ENCODE measurements at regions not wholly inside any gene's neighbourhood (a gene's known extent, or its start where the extent isn't known, plus 50 kb on each side); places are given as distances from the start of the nearest gene placed in this dataset.
"Not testable (repeated sequence)": the region's sequence is repeated elsewhere in the genome, so short reads cannot be mapped to it uniquely, and the experiment has no call there.

DNA sequence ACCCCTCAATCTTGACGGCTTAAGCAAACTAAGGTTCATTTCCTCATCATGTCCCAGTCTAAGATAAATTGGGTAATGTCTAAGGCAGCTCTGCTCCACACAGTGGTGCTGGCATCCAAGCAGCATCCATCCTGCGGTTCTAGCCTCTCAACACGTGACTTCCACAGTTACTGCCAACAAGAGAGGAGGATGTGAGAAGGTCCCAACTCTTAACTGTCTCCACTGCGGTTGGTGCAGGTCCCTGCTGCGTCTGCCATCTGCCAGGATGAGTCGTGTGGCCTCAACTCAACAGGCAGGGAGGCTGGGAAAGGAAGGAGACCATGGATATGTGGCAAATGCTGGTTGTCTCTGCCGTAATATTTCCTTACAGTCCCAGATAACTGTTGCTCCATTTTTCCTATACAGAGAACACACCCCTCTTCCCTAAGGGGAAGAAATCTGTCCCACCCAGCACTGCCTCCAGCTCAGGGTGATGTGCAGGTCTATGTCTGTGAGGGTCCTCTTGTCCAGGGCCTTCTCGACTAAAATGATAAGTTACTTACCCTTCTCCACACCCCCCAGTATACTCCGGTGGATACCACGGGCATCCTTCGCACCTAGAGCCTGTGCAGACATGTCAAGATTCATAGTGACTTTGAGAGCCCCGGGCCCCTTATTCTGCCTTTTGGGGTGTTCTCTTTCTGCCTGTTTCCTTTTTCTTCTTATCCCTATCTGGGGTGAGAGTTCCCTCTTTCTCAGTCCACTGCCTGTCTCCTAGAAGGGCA, 64.7 kb downstream of the KCNJ18 start:
- 70 to 82% methylated on average over 12 of the region's 12 CpGs for WGBS, 2 donors
- ATAC-seq (ENCODE audit: low FRiP score in 2 of 2): peak in 1 of 2 donors; percentile 52
- Histone ChIP-seq H3K36me3 (no peaks in the 10 kb centered on the region), H3K4me1 (no peaks in the 10 kb centered on the region), H3K27ac (no peak overlapping the region), H3K9me3 (no peaks in the 10 kb centered on the region), H3K4me3 (no peak overlapping the region), H3K27me3 (no peaks in the 10 kb centered on the region)
- DNase-seq: no peak
- TF ChIP-seq POLR2A (IDR thresholded peaks at IDR 0.05) (no peak), EP300 (IDR thresholded peaks at IDR 0.05) (no peak), POLR2AphosphoS5 (IDR thresholded peaks at IDR 0.05) (no peak)
- TF ChIP-seq, protein P1, sequence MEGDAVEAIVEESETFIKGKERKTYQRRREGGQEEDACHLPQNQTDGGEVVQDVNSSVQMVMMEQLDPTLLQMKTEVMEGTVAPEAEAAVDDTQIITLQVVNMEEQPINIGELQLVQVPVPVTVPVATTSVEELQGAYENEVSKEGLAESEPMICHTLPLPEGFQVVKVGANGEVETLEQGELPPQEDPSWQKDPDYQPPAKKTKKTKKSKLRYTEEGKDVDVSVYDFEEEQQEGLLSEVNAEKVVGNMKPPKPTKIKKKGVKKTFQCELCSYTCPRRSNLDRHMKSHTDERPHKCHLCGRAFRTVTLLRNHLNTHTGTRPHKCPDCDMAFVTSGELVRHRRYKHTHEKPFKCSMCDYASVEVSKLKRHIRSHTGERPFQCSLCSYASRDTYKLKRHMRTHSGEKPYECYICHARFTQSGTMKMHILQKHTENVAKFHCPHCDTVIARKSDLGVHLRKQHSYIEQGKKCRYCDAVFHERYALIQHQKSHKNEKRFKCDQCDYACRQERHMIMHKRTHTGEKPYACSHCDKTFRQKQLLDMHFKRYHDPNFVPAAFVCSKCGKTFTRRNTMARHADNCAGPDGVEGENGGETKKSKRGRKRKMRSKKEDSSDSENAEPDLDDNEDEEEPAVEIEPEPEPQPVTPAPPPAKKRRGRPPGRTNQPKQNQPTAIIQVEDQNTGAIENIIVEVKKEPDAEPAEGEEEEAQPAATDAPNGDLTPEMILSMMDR (IDR thresholded peaks at IDR 0.05): no peak

DNA sequence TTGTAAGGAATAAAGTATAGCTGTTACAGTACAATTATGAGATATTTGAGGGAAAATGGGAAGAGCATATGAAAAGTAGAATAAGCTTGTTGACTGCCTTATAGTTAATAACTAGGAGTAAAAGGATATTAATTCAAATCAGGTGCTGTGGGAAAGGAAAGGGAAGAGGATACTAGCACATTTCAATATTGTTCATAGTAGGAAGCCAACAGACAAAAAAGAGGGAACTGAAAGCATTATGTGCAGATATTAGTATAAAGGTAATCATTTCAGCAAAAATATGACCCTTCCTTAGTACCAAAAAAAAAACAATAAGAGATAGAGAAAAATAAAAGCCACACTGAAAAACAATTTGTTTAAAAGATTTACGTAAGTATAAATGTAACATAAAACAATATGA, 67.3 kb downstream of the KCNJ18 start:
- H3K9me3 ChIP-seq; H3K27ac ChIP-seq; H3K4me1 ChIP-seq; H3K36me3 ChIP-seq; H3K4me3 ChIP-seq; H3K27me3 ChIP-seq; DNase-seq; ATAC-seq (ENCODE audit: low FRiP score in 2 of 2): not testable (repeated sequence)
- WGBS, 2 donors: 89% methylated on average over 1 of the region's 1 CpG; no CpG with 5 or more reads in 1 of the 2 donors

DNA sequence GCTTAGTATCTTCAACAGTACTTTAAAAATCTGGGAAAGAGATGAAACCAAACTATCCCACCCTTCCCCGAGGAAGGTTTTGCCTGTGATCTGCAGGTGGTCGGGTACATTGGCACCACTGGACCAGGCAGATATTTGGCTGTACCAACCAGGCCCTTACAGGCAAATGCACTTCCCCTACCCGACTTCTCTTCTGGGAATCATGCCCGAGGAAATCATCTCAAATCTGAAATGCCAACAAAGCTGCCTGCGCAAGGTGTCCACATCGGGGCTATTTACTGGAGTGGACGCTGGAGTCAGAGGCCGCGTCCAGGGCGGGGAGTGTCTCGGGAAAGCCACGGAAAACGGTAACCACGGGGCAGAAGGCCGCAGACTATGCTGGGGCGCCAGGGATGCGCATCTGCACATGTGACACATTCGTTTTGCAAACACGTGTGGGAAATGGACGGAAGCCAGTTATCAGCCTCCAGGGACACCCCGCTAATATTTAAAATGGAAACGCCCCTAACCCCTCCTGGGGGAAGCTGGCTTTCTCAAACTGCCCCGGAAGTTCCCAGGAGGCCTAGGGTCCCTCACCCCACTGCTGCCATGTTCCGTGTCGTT, 71.5 kb downstream of the KCNJ18 start:
- not testable (repeated sequence) for H3K4me3 ChIP-seq; H3K27me3 ChIP-seq; DNase-seq; H3K4me1 ChIP-seq; H3K36me3 ChIP-seq; H3K9me3 ChIP-seq; ATAC-seq (ENCODE audit: low FRiP score in 2 of 2); H3K27ac ChIP-seq
- WGBS, 2 donors: 85 to 89% methylated on average over 22 to 25 of the region's 25 CpGs

DNA sequence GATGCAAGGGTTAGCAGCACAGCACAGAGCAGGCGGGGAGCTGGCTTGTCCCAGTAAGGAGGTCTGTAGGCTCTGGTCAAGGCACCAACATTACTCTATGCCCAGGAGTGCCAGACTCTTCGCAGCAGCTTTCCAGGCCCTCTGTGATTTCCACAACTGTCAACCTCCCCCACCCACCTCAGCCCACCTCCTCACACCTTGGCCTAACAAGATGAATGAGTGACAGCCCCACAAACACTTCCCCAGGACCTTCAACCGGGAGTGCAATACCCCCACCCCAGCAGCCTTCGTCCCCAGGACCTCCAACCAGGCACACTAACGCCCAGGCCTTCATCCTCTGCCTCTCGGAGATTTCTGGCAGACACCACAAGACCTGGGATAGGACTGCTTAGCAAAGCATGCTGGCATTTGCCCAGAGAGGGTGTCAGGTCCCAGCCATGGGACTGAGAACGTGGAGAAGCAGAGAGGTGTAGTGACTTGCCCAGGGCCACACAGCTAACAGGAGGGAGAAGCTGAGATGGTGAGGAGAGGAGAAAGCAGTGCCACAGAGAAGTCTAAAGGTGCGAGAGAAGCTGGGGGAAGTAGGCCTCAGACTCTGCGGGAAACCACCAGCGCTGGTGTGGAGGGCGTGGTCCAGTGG, 73.4 kb downstream of the KCNJ18 start:
- not testable (repeated sequence) for H3K4me1 ChIP-seq; DNase-seq; H3K4me3 ChIP-seq; H3K36me3 ChIP-seq; H3K9me3 ChIP-seq; H3K27me3 ChIP-seq; H3K27ac ChIP-seq; ATAC-seq (ENCODE audit: low FRiP score in 2 of 2)
- WGBS, 2 donors: 69 to 71% methylated on average over 11 of the region's 11 CpGs

DNA sequence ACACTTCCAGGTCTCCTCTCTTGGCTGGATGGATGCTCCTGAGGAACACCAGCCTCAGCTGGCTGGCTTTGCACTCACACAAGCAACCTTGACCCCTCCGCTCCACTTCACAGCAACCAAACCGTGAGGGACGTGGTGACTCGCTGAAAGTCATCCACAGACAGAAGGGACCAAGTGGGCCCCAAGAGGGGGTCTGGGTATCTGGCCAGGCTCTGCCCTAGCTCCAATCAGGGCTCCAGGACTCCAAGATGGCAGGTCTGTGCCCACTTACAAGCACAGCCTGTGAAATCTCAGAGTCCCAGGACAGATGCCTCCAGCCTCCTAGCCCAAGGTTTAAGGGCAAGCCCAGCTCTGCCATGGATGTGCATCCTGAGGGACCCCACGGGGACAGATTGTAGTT, 74.2 kb downstream of the KCNJ18 start:
- H3K27ac ChIP-seq; H3K4me3 ChIP-seq; DNase-seq; ATAC-seq (ENCODE audit: low FRiP score in 2 of 2); H3K9me3 ChIP-seq; H3K36me3 ChIP-seq; H3K4me1 ChIP-seq; H3K27me3 ChIP-seq: not testable (repeated sequence)
- WGBS, 2 donors: 77 to 93% methylated on average over 4 to 5 of the region's 5 CpGs

DNA sequence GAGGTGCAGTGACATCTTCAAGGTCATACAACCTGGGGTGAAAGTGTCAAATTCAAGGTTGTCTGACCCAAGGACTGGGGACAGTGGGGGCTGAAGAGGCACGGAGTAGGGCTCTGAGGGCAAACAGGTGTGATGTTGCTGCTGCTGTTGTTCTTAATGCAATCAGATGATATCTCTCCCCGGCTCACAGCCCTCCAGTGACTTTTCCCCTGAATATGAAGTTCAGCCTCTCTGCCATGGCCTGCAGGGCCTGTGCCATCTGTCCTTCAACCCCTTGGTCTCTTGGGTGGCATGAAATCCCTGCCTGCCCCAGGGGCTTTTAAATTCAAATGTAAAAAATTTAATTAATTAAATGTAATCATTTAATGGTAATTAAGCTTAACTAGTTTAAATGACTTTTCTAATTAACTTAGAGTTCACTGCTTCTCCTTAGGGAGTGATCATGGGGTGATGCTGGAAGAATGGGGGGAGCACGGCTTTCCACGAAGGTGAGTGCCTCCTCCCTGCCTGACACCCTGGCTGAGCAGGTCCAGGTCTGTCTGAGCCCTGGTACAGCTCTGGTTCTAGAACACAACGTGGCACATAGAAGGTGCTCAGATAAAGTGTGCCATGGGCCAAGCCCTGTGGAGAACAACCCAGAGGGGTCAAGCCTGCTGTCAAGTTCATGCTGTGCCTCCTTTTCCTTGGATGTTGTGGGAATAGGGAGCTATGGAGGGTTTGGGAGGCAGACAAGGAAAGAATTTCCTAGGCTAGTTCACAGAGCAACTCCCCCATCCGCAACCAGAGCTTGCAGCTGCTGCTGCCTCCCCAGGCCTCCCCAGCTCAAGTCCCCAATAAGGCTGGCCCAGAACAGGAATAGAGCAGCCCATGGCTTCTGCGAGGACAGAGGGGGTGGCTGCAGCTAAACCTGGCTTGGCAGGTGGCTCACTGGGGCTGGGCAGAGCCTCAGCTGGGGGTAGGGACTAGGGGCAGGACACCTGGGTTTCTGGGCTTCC, 75.1 kb downstream of the KCNJ18 start:
- H3K9me3 ChIP-seq; DNase-seq; H3K4me3 ChIP-seq; H3K36me3 ChIP-seq; ATAC-seq (ENCODE audit: low FRiP score in 2 of 2); H3K27ac ChIP-seq; H3K27me3 ChIP-seq; H3K4me1 ChIP-seq: not testable (repeated sequence)
- 49 to 61% methylated on average over 6 to 7 of the region's 7 CpGs for WGBS, 2 donors

DNA sequence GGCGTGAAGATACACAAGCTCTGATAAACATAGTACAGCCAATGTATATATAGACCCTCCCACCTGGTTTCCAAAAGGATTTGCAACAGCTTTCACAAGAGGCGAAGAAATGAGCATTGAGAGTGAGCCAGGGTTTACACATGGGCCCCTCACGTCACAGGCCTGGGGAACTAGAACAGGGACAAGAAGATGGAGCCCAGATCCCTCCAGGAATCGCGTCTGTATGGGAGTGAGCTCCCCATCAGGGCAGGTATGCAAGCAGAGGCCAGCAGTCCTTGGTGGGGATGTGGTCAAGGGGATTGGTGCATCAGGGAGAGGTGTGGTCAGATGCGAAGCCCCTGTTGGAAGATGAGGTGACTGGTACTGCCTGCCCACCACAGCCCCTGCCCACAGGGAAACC, 75.9 kb downstream of the KCNJ18 start:
- not testable (repeated sequence) for DNase-seq; H3K4me3 ChIP-seq; H3K4me1 ChIP-seq; H3K36me3 ChIP-seq; ATAC-seq (ENCODE audit: low FRiP score in 2 of 2); H3K9me3 ChIP-seq; H3K27me3 ChIP-seq; H3K27ac ChIP-seq
- WGBS, 2 donors: 58 to 60% methylated on average over 6 of the region's 6 CpGs

DNA sequence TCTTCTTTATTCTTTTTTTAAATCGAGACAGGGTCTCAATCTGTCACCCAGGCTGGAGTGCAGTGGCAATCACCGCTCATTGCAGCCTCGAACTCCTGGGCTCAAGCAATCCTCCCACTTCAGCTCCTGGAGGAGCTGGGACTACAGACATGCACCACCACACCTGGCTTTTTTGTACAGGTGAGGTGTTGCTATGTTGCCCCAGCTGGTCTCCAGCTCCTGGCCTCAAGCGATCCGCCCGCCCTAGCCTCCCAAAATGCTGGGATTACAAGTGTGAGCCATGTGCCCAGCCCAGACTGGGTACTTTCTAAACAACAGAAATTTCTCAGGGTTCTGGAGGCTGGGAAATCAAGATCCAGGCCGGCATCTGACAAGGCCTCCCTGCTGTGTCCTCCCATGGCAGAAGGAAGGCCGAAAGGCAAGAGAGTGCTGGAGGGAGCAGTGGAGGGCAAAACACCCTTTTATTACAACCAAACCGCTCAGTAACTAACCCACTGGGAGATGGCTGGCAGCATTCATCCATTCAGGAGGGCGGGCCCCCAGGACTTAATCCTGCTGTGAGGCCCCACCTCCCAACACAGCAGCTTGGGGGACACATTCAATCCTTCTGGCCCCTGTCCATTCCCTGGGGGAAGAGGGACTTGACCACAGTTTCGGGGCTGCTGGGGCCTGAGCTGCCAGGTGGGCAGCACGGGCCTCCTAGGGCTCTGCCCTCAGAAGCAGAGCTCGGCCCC, 76.6 kb downstream of the KCNJ18 start:
- DNase-seq, H3K27me3 ChIP-seq, H3K4me1 ChIP-seq, H3K27ac ChIP-seq, H3K36me3 ChIP-seq, H3K9me3 ChIP-seq, H3K4me3 ChIP-seq: not testable (repeated sequence)
- peak in 1 of 2 donors; percentile 4 for ATAC-seq (ENCODE audit: low FRiP score in 2 of 2)
- 76 to 77% methylated on average over 13 of the region's 13 CpGs for WGBS, 2 donors

DNA sequence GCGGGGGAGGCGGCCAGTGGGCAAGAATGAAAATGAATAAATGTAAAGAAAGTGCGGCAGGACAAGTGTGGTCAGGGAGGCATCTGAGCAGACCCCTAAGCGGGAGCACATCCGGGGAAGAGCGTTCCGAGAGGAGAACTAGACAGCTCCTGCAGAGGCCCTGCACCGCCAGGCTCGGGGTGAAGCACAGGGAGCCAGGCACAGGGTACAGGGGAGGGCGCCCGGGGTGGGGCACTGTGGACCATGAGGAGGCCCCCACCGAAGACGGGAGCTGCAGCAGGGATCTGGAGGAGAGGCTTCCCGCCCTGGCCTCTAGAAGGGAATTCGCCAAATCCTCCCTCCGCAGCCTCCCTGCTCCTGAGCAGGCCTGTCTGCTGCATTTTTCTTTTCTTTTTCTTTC, 77.5 kb downstream of the KCNJ18 start:
- WGBS, 2 donors: 94 to 95% methylated on average over 14 to 15 of the region's 16 CpGs
- not testable (repeated sequence) for ATAC-seq (ENCODE audit: low FRiP score in 2 of 2); H3K27me3 ChIP-seq; H3K9me3 ChIP-seq; DNase-seq; H3K27ac ChIP-seq; H3K36me3 ChIP-seq; H3K4me3 ChIP-seq; H3K4me1 ChIP-seq

All from upper lobe of left lung (tissue), 6 donors.